Gastrocnemius medialis (tissue), 4 donors: ENCODE measurements at regions not wholly inside any gene's neighbourhood (a gene's known extent, or its start where the extent isn't known, plus 50 kb on each side); places are given as distances from the start of the nearest gene placed in this dataset.

Experiments used
- POLR2A ChIP-seq, 2 donors: fragments of 450-650 bp; IDR thresholded peaks; one replicate each; pipeline ENCODE4 v1.6.1; 2017; ENCODE audit warnings: antibody characterized with exemption in 2 of 2, mild to moderate bottlenecking in 2 of 2, moderate library complexity in 2 of 2
- TF ChIP-seq, protein P1 (sequence below), 5 experiments: fragments of 450-650 bp in 3 of 5; fragments of 200-600 bp in 2 of 5; sonication (generic) in 2 of 5; IDR thresholded peaks in 4 of 5; conservative IDR thresholded peaks in 1 of 5; 1 replicate in 4 of 5; 2 replicates in 1 of 5; pipeline ENCODE4 v1.5.1; 2016 to 2019; ENCODE audit warnings: antibody characterized with exemption in 5 of 5, mild to moderate bottlenecking in 3 of 5, moderate library complexity in 3 of 5

GRCh38 chr3:5488771-5489170 lies 301.3 kb downstream of the EDEM1 start:
- TF ChIP-seq POLR2A (IDR thresholded peaks at IDR 0.05), result no peak
- TF ChIP-seq, protein P1, sequence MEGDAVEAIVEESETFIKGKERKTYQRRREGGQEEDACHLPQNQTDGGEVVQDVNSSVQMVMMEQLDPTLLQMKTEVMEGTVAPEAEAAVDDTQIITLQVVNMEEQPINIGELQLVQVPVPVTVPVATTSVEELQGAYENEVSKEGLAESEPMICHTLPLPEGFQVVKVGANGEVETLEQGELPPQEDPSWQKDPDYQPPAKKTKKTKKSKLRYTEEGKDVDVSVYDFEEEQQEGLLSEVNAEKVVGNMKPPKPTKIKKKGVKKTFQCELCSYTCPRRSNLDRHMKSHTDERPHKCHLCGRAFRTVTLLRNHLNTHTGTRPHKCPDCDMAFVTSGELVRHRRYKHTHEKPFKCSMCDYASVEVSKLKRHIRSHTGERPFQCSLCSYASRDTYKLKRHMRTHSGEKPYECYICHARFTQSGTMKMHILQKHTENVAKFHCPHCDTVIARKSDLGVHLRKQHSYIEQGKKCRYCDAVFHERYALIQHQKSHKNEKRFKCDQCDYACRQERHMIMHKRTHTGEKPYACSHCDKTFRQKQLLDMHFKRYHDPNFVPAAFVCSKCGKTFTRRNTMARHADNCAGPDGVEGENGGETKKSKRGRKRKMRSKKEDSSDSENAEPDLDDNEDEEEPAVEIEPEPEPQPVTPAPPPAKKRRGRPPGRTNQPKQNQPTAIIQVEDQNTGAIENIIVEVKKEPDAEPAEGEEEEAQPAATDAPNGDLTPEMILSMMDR (IDR thresholded peaks at IDR 0.05 in 4 of 5, conservative IDR thresholded peaks at IDR 0.05 in 1 of 5), result no peak
